DMS53 treated with DMSO at 0.1 percent for 48 hours (cell line): ENCODE measurements at regions not wholly inside any gene's neighbourhood (a gene's known extent, or its start where the extent isn't known, plus 50 kb on each side); places are given as distances from the start of the nearest gene placed in this dataset.
"Not testable (repeated sequence)": the region's sequence is repeated elsewhere in the genome, so short reads cannot be mapped to it uniquely, and the experiment has no call there.

ENCODE experiments used
- DNase-seq: peaks from one replicate; lab custom pipeline; 2025; ENCODE audit not compliant: unreplicated experiment; lab: John Stamatoyannopoulos, UW

DNA sequence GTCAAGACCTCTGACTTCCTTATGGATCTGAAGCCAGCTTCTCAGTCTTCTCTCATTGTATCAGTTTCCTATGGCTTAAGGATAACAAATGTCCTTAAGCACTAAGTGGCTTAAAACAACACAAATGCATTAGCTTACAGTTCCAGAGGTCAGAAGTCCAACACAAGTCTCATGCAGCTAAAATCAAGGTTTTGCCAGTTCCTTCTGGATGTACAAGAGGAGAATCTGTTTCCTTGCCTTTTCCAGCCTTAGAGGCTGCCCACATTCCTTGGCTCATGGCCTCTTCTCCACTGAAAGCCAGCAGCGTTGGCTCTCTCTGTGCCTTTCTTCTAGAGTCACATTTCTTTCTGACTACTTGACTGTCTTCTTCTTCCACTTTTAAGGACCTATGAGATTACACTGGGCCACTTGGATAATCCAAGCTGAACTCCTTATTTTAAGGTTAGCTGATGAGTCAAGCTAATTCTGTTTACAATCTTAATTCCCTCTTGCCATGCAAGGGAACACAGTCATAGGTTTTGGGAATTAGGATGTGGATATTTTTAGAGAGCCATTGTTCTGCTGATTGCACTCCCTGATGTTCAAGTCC, 179.0 kb downstream of the BCAS1 start:
- DNase-seq = no peak

DNA sequence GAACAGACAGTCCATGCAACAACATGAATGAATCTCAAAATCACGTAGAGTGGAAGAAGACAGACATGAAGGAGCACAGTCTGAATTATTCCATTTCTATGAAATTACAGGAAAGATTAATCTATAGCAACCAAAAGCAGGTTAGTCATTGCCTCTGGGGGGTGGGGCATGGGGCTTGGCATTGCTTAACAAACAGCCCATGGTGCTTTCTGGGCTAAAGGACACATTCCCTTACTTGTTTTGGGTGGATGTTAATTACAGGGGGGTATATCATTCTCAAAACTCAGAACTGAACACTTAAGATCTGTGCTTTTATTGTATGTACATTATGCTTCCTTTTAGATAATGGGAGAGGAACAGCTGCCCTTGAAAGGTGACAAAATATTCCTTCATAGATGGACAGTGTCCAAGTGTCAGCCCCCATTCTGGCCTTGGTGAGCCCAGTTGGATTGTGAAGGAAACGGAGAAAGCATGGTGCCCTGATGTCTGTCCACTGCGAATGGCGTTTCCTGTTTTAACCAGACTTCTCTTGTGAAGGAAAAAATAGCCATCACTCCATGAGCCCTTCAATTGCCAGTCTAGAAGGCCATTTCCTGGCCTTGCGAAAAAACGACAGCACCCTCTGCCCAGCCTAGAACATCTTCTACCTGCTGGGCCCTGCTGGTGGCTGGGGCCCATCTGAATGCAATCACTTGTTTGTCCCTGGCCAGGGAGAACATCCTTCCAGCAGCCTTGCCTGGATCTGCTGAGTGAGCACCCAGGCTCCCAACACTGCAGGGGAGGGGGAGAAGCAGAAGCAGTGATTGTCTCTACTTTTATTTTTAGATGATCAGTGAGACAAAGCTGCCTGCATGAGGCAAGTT, 179.7 kb downstream of the BCAS1 start:
- DNase-seq = no peak

- no peak for DNase-seq
These were observed 180.8 kb downstream of the BCAS1 start for GRCh38 chr20:53889411-53890148.

GRCh38 chr20:53888951-53889350, 181.4 kb downstream of the BCAS1 start:
- no peak for DNase-seq

- no peak for DNase-seq
These were observed 181.9 kb downstream of the BCAS1 start for GRCh38 chr20:53888510-53888909.

GRCh38 chr20:53887973-53888372, 182.4 kb downstream of the BCAS1 start:
- no peak for DNase-seq

GRCh38 chr20:53884859-53885541, 185.4 kb downstream of the BCAS1 start:
- DNase-seq = no peak

DNA sequence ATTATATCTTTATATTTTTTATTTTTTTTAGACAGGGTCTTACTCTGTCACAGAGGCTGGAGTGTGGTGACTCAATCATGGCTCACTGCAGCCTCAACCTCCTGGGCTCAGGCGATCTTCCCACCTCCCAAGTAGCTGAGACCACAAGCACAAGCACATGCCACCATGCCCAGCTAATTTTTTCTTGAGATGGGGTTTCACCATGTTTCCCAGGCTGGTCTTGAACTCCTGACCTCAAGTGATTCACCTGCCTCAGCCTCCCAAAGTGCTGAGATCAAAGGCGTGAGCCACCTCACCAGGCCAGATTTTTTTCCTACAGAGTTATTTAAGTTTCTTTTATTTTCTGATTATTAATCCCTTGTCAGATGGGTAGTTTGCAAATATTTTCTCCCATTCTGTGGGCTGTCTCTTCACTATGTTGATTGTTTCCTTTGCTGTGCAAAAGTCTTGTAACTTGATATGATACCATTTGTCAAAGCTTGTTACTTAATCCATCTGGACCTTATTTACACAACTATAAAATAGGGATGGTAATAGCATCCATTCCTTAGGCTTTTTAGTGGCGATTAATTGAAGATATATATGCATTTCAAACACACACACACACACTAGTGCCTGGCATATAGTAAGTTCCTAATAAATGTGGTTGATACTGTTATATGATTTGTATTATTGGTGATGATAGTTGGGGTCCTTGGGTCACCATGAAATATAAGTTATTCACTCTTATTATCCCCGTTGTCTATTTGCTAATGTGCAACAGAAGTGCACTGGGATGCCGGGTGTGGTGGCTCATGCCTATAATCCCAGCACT, 187.1 kb downstream of the BCAS1 start:
- peak; percentile 36 for DNase-seq

DNA sequence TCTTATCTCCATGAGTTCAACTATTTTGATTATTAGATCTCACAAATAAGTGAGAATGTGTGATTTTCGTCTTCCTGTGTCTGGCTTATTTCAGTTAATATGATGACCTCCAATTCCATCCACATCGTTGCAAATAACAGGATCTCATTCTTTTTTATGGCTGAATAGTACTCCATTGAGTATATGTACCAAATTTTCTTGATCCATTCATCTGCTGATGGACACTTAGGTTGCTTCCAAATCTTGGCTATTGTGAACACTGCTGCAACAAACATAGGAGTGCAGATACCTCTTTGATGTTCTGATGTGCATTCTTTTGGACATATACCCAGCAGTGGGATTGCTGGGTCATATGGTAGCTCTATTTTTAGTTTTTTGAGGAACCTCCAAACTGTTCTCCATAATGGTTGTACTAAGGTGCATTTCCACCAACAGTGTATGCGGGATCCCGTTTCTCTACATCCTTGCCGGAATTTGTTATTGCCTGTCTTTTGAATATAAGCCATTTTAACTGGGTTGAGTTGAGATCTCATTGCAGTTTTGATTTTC, 187.9 kb downstream of the BCAS1 start:
- not testable (repeated sequence) for DNase-seq

DNA sequence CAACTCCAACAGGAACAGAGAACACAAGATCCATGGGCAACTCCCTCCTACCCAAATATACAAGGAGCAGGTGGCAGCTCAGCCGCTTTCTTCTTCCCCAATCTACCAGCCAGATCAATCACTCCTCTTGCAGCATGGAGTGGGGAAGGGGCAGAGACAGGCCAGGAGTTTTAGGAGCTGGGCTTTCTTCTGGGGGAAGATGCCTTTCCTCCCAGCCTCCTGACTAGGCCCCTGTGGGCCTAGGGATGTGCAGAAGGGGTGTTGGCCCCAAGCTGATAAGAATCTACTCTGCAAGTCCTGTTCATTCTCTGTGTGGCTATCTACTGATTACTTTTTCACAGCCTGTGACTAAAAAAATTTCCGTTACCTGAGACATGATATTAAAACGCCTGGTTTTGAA, 189.0 kb downstream of the BCAS1 start:
- DNase-seq = no peak

GRCh38 chr20:53880108-53880641, 190.2 kb downstream of the BCAS1 start:
- DNase-seq = no peak

DNA sequence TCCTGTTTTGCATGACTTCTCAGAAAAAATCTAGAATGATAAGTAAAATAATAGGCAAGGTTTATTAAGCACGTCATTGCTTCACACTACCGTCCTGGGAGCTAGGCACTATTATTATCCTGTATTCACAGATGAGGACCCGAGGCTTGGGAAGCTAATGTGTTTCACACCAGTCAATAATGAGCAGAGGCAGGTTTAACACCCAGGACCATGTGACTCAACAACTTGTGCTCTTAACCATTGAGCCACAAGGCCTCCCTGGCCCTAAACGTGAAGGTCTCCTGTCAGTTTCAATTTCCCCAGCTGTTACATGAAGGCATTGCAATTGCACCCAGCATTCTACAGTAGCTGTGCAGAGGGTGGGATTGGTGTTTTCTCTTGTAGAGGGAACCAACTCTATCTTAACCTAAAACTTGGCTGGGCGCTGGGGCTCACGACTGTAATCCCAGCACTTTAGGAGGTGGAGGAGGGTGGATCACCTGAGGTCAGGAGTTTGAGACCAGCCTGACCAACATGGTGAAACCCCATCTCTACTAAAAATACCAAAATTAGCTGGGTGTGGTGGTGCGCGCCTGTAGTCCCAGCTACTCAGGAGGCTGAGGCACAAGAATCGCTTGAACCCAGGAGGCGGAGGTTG, 191.2 kb downstream of the BCAS1 start:
- DNase-seq = no peak

DNA sequence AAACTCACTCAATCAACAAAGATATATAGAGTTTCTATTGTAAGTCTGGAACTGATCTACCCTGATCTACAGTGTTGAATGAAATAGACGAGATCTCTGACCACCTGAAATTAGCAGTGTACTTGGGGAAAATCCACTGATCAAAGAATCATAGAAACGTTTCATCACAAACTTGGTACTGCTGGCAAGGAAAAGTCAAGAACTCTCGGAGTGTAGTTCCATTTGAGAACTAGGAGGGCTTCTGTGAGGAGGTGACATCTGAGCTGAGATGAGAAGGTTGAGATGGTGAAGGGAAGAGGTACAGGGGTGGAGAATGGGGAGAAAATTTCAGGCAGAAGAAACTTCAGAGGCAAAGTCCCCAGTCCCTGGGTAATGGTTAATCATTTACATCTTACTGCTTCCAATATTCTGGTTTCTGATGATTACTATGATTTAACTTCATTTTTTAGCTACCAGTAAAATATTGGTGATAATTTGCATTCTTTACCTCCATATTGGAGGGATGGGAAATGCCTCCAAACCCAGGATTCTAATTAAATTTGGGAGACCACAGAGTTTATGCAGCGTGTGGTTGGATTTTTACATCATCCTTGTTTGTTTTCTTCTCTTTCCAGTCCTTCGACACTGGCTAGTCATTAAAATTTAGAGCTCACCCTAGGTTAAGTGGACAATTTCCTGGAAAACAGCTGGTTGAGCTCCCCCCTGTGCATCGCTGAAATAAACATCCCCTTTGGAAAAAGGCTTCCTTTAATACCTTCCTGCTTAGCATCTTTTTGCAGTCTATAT, 191.9 kb downstream of the BCAS1 start:
- DNase-seq = no peak

DNA sequence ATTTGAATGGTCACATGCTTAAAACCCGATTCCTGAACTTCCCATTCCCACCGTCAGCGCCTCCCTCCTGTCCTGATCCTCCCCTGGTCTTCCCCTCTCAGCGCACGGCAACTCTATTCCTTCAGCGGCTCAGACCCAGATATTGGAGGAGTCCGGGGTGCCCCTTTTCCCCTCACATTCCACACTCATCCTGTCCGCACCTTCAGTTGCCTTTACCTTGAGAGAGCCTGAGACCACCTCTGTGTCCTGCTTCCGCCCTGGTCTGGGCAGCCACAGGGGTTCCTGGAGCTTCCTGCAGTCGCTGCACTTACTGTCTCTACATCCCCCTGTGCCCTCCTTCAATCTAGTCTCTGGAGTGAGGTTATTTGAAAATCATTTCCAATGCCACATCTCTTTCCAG, 193.4 kb downstream of the BCAS1 start:
- DNase-seq = no peak

DNA sequence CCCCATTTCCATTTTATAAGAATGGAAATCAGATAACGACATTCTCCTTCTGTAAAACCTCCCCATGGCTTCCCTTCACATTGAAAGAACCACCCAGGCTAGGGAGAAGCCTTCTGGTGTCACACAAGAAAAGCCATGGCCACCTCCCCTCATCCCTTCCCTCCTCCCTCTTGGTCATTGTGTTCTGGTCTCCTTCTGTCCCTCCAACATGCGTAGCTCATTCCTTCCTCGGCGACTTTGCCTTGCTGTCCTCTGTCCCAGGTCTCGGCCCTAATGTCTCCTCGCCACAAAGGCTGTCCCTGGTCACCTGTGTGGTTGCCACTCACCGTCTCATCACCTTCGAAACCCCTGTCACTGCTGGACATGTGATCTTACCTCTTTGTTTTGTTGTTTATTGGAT, 193.9 kb downstream of the BCAS1 start:
- no peak for DNase-seq

GRCh38 chr20:53875452-53875851, 194.9 kb downstream of the BCAS1 start:
- no peak for DNase-seq

DNA sequence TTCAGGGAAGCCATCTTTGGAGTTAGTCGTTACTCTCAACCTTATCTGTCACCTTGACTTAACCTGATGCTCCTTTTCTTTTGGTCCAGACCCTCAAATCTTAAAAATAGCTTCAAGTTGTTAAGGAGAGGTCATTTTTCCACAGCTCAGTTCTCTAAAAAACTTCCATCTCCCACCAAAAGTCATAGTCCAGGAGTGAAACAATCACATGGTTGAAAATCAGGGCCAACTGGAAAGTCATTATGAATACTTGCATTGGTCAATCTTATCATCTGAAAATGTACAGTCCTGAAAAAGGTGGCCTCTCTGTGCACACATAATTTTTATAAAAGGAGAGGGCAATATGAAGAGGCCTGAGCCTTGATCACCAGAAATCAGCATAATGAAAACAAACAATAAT, 195.7 kb downstream of the BCAS1 start:
- DNase-seq = no peak

- DNase-seq = no peak
These were observed 196.3 kb downstream of the BCAS1 start for GRCh38 chr20:53874104-53874503.

DNA sequence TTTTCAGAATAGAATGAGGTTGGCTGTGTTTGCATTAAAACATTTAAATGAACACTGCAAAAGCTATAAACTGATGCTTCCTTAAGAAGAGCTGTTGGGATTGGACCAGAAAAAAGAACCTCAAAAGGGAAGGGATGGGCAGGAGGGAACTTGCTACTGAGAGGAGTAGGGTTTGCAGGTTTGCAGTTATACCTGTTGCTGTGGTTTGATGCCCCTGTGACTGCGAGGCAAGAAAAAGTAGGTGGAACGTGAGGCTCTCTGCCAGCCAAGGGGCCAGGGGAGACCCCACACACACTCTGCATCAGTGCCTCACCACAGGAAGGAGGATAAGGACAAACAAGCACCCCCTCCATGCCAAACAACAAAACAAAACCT, 197.2 kb downstream of the BCAS1 start:
- no peak for DNase-seq
